ENCODE measurements at regions not wholly inside any gene's neighbourhood (a gene's known extent, or its start where the extent isn't known, plus 50 kb on each side); places are given as distances from the start of the nearest gene placed in this dataset.
"Not testable (repeated sequence)": the region's sequence is repeated elsewhere in the genome, so short reads cannot be mapped to it uniquely, and the experiment has no call there.

DNA sequence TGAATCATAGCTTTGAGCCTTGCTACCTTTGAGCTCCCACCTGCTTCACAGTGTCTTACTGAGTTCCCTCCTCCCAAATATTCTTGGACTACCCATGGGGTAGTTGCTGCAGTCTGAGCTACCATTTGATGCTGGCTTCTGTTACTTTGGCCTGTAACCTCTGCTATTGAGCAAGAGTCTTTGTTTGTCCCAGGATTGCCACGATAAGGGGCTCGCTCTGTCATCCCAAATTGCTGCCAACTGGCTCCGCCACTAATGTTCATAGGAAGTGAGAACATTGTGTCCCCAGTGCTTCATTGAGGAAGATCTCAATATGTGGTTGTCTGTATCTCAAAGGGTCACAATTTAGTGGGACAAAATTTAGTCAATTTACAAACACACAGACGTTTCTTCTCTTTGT lies 103.8 kb downstream of the TRIM43 start:
- ChIA-PET POLR2A (no interaction called here), CTCF (no interaction called here)
- ATAC-seq (no peak), FAIRE-seq (no peak), DNase-seq (ENCODE audit: low read depth in 1 of 2, low spot score in 1 of 2) (no peak)
- Histone ChIP-seq H3K27ac (no peak overlapping the region), H3K4me2 (no peak overlapping the region), H3K4me1 (no peaks in the 10 kb centered on the region), H3K4me3 (no peak overlapping the region), H3K9me3 (no peaks in the 10 kb centered on the region)
- whole genome bisulfite sequencing (ENCODE audit: missing lambda C conversion rate) = 24% methylated on average over 4 of the region's 4 CpGs
- TF ChIP-seq CHD4 (IDR thresholded peaks at IDR 0.05; ENCODE audit: borderline replicate concordance) = no peak
- TF ChIP-seq HOXB5 (CRISPR knock-in tag; IDR thresholded peaks at IDR 0.05) = no peak
- TF ChIP-seq, protein P1, sequence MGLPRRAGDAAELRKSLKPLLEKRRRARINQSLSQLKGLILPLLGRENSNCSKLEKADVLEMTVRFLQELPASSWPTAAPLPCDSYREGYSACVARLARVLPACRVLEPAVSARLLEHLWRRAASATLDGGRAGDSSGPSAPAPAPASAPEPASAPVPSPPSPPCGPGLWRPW (IDR thresholded peaks at IDR 0.05) = no peak
- TF ChIP-seq, protein P2, sequence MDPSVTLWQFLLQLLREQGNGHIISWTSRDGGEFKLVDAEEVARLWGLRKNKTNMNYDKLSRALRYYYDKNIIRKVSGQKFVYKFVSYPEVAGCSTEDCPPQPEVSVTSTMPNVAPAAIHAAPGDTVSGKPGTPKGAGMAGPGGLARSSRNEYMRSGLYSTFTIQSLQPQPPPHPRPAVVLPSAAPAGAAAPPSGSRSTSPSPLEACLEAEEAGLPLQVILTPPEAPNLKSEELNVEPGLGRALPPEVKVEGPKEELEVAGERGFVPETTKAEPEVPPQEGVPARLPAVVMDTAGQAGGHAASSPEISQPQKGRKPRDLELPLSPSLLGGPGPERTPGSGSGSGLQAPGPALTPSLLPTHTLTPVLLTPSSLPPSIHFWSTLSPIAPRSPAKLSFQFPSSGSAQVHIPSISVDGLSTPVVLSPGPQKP (IDR thresholded peaks at IDR 0.05; ENCODE audit: low read depth, low read length) = no peak
- TF ChIP-seq POLR2AphosphoS2 (conservative IDR thresholded peaks at IDR 0.05; ENCODE audit: low read length) = no peak
- TF ChIP-seq EHMT2 (IDR thresholded peaks at IDR 0.05; ENCODE audit: low read depth) = no peak
- TF ChIP-seq, protein P3, sequence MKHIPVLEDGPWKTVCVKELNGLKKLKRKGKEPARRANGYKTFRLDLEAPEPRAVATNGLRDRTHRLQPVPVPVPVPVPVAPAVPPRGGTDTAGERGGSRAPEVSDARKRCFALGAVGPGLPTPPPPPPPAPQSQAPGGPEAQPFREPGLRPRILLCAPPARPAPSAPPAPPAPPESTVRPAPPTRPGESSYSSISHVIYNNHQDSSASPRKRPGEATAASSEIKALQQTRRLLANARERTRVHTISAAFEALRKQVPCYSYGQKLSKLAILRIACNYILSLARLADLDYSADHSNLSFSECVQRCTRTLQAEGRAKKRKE (CRISPR knock-in tag; IDR thresholded peaks at IDR 0.05; ENCODE audit: low read depth) = no peak
- no peak for TF ChIP-seq HEYL (CRISPR knock-in tag; IDR thresholded peaks at IDR 0.05)
- no peak for TF ChIP-seq RNF2 (IDR thresholded peaks at IDR 0.05; ENCODE audit: borderline replicate concordance, low read depth)

DNA sequence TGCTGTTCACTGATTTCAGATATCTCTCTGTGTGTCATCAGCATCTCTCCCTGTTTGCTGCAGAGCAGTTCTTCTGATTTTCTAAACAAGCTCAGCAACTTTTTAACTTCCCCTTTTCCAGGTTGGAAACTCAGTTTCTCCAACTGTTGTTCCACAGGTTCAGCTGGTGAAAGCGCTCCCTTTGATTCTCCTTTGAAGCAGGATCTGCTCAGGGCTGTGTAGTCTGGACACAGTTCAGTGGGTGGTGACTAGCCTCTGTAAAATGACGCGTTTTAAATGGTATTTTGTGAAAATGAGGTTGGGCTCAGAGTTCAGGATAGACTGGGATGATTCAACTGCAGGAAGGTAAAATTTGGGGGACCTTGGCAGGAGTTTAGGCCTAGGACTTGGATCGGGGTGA lies 106.3 kb downstream of the TRIM43 start:
- no peaks in the 10 kb centered on the region for H3K9me3 ChIP-seq
- 33% methylated on average over 4 of the region's 4 CpGs for WGBS (ENCODE audit: missing lambda C conversion rate)
- H3K4me1 ChIP-seq = no peaks in the 10 kb centered on the region
- H3K4me3 ChIP-seq = no peak overlapping the region
- POLR2A ChIA-PET = interaction anchor here (0.5 kb wide), 1 partner anchor 428 kb away, joined by 5 read pairs; no protein-coding TSS in a partner anchor
- H3K27ac ChIP-seq = no peak overlapping the region
- ATAC-seq = no peak
- no peak for FAIRE-seq
- no peak overlapping the region for H3K4me2 ChIP-seq
- no peak for DNase-seq (ENCODE audit: low read depth in 1 of 2, low spot score in 1 of 2)
- CTCF ChIA-PET = no interaction called here
- no peak for TF ChIP-seq HDAC2 (IDR thresholded peaks at IDR 0.05)
- no peak for TF ChIP-seq TP53 (CRISPR knock-in tag; IDR thresholded peaks at IDR 0.05)
- TF ChIP-seq HOXB13 (CRISPR knock-in tag; IDR thresholded peaks at IDR 0.05; ENCODE audit: low read depth) = no peak
- TF ChIP-seq POLR2A (IDR thresholded peaks at IDR 0.05; ENCODE audit: low read length) = no peak
- no peak for TF ChIP-seq JUNB (IDR thresholded peaks at IDR 0.05)
- TF ChIP-seq GATA3 (IDR thresholded peaks at IDR 0.05; ENCODE audit: borderline replicate concordance) = no peak
- TF ChIP-seq FOXS1 (CRISPR knock-in tag; IDR thresholded peaks at IDR 0.05) = no peak
- TF ChIP-seq, protein P3 (CRISPR knock-in tag; IDR thresholded peaks at IDR 0.05; ENCODE audit: low read depth) = no peak
- no peak for TF ChIP-seq RAD21 (conservative IDR thresholded peaks at IDR 0.05 in 1 of 2, IDR thresholded peaks at IDR 0.05 in 1 of 2)
- no peak for TF ChIP-seq NFE2L2 (conservative IDR thresholded peaks at IDR 0.05; ENCODE audit: low read length)
- no peak for TF ChIP-seq TFCP2L1 (CRISPR knock-in tag; IDR thresholded peaks at IDR 0.05)
- no peak for TF ChIP-seq KDM5A (IDR thresholded peaks at IDR 0.05)
- TF ChIP-seq ZFP36 (IDR thresholded peaks at IDR 0.05; ENCODE audit: borderline replicate concordance, partially characterized antibody) = no peak
- no peak for TF ChIP-seq RARB (CRISPR knock-in tag; IDR thresholded peaks at IDR 0.05)
- no peak for TF ChIP-seq MAFK (IDR thresholded peaks at IDR 0.05; ENCODE audit: partially characterized antibody)
- TF ChIP-seq EHF (CRISPR knock-in tag; IDR thresholded peaks at IDR 0.05) = no peak

DNA sequence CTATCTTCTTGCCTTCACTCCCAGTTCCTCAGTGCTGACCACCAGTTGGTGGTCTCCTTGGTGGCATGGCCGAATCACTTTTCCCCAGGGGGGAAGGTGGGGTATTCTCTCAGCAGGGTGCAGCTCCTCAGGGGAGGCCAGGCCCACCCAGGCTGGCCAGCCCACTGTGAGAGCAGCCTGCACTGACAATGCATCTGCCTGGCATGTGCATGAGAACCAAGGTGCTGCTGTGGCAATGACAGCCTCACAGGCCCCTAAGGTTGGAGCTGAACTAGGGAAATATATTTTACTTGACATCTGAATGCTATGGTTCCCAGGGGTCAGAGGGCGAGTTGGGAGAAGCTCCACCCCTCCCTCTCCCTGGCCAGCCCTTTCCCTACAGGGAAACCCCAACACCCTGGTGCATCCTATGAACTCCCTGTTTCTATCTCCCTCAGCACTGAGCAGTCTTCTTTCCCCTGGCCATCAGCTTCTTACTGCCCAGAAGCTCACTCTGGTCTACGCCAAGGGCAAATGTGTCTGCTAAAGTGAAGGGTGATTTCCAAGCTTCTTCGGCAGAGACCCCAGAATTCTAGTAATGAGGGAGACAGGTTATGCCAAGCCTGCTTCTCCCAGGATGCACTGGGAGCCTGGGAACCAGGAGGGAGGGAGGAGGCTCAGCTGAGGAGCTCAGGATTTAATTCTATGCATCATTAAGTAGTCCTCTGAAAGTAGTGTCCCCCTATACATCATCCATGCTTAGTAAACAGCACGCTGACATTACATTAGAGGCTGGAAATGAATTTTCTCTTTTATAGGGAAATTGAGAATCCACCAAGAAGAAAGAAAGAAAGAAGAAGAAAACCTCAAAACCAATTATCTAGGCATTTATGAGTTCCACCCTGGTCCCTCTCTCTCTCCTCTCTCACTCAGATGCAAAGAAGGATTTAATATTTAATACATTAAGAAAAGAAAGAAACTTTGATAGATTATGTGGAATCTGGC lies 107.7 kb downstream of the TRIM43 start:
- POLR2A ChIA-PET; H3K27ac ChIP-seq; H3K4me1 ChIP-seq; H3K9me3 ChIP-seq; H3K4me2 ChIP-seq; FAIRE-seq; DNase-seq (ENCODE audit: low read depth in 1 of 2, low spot score in 1 of 2); ATAC-seq; CTCF ChIA-PET; H3K4me3 ChIP-seq: not testable (repeated sequence)
- 22% methylated on average over 5 of the region's 5 CpGs for WGBS (ENCODE audit: missing lambda C conversion rate)
